Activated CD8-positive, alpha-beta memory T cell treated with anti-CD3 and anti-CD28 coated beads, Interleukin-2, amount 50 U/mL, for 48 hours (primary cell): ENCODE measurements at regions not wholly inside any gene's neighbourhood (a gene's known extent, or its start where the extent isn't known, plus 50 kb on each side); places are given as distances from the start of the nearest gene placed in this dataset.

Experiments
- DNase-seq: peaks from one replicate; pipeline ENCODE4 v3.0.0-alpha.2; 2020

- no peak for DNase-seq
Measured at GRCh38 chr12:59929110-59929509, 333.3 kb downstream of the SLC16A7 start.

- DNase-seq: no peak
Measured at GRCh38 chr12:59934486-59934885, 338.7 kb downstream of the SLC16A7 start.

- DNase-seq: no peak
Measured at GRCh38 chr12:59936534-59936933, 340.7 kb downstream of the SLC16A7 start.

- DNase-seq: no peak
Measured at GRCh38 chr12:59937148-59937547, 341.3 kb downstream of the SLC16A7 start.

- DNase-seq: no peak
Measured at GRCh38 chr12:59938190-59938962, 342.5 kb downstream of the SLC16A7 start.

GRCh38 chr12:59940631-59941342 is 345.0 kb downstream of the SLC16A7 start:
- no peak for DNase-seq

GRCh38 chr12:59941461-59941860 is 345.6 kb downstream of the SLC16A7 start:
- no peak for DNase-seq

GRCh38 chr12:59944177-59944576 is 348.3 kb downstream of the SLC16A7 start:
- DNase-seq: no peak

GRCh38 chr12:59946635-59947034 is 350.8 kb downstream of the SLC16A7 start:
- DNase-seq: no peak

- DNase-seq: no peak
Measured at GRCh38 chr12:59963546-59963945, 367.7 kb downstream of the SLC16A7 start.

- DNase-seq: no peak
Measured at GRCh38 chr12:59972905-59973304, 377.1 kb downstream of the SLC16A7 start.

GRCh38 chr12:59973515-59973914 is 377.7 kb downstream of the SLC16A7 start:
- DNase-seq: no peak

- no peak for DNase-seq
Measured at GRCh38 chr12:59977779-59978178, 381.9 kb downstream of the SLC16A7 start.

GRCh38 chr12:59980476-59980875 is 384.6 kb downstream of the SLC16A7 start:
- no peak for DNase-seq

- DNase-seq: no peak
Measured at GRCh38 chr12:59999291-59999690, 403.5 kb downstream of the SLC16A7 start.

- no peak for DNase-seq
Measured at GRCh38 chr12:60010486-60010885, 414.7 kb downstream of the SLC16A7 start.

GRCh38 chr12:60012659-60013058 is 416.8 kb downstream of the SLC16A7 start:
- DNase-seq: no peak

GRCh38 chr12:60014436-60014835 is 418.6 kb downstream of the SLC16A7 start:
- DNase-seq: no peak

GRCh38 chr12:60020068-60020467 is 424.2 kb downstream of the SLC16A7 start:
- DNase-seq: no peak

- no peak for DNase-seq
Measured at GRCh38 chr12:60021235-60021634, 425.4 kb downstream of the SLC16A7 start.

GRCh38 chr12:60027266-60027665 is 431.4 kb downstream of the SLC16A7 start:
- DNase-seq: no peak

GRCh38 chr12:60034147-60034546 is 438.3 kb downstream of the SLC16A7 start:
- no peak for DNase-seq

GRCh38 chr12:60035835-60036234 is 440.0 kb downstream of the SLC16A7 start:
- DNase-seq: no peak

- DNase-seq: no peak
Measured at GRCh38 chr12:60042835-60043234, 447.0 kb downstream of the SLC16A7 start.

- DNase-seq: no peak
Measured at GRCh38 chr12:60043236-60043635, 447.4 kb downstream of the SLC16A7 start.
